MV-4-11 (cell line): ENCODE measurements at regions not wholly inside any gene's neighbourhood (a gene's known extent, or its start where the extent isn't known, plus 50 kb on each side); places are given as distances from the start of the nearest gene placed in this dataset.

Experiments
- DNase-seq: peaks from one replicate; lab custom pipeline; 2025; lab: John Stamatoyannopoulos, UW

DNA sequence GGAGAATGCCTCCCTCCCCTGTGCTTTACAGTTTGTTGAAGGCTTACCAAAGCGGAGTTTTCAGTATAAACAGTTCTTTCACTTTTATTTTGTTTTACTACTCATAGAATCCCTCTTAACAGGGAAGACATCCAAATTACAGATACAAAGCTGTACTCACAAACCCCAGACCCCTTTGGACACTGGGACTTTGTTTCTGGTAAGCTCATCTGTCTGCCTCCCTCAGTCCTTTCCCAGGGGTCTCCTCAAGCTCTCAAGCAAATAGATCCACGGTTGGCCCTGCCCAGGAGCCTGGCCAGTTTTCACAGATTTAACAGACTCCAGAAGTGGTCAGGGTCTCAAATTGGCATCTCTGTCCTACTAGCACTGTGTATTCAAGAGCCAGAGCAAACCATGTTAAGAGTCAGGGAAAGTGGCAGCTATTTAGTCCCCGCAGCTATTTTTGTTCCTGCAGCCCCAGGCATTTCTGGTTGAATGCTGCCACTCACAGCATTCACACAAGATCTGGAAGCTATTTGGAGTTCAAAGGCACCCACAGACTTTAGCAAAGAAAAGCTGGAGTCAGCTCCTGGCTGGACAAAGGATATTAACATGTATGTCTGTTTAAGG lies 54.2 kb downstream of the TMEM100 start:
- no peak for DNase-seq

DNA sequence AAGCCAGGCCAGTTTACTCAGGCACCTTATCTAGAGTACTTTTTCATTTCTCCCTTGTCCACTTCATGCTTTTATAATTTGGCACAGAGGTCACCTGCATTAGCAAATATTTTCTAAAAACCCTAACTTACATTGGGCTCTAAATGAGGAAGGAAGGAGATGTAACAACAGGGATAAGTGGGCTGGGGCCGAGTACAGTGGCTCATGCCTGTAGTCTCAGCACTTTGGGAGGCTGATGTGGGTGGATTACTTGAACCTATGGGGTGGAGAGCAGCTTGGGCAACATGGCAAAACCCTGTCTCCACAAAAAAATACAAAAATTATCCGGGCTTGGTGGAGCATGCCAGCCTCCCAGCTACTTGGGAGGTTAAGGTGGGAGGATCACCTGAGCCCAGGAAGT lies 55.9 kb downstream of the TMEM100 start:
- DNase-seq: no peak

DNA sequence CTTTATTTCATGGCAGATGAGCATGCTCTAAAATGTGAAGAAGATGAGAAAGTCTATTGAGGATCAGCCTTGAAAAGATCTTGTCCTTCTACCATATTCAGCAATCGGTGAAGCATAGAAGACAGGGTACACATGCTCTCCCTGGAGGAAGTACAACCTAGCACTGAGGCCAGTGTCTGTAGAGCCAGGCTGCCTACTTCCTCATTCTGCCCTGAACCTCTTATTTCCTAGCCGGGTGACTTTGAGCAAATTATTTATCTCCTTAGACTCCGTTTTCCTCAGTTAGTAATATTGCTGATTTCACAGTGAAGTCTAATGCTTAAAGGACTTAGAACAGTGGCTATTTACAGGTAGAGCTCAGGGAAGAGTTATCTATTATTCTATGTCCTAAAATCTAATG lies 58.4 kb downstream of the TMEM100 start:
- DNase-seq: peak; percentile 84

DNA sequence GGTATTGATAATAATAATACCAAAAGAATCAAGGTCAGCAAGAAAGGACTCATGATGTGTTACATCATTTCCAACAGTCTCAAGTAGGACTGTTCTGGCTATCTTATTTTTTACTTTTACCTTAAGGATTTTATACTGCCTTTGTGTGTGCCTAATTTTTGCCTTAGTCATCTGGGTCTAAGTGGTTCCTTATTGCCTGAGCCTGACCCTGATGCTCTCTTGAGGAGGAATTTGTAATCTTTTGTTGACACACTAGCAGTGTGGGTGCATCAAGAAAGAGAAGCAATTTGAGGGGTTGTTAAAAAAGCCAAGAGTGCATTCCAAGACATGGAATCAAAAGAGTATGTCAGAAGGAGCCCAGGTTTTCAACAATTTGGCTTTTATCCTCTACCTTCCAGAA lies 59.3 kb downstream of the TMEM100 start:
- peak; percentile 7 for DNase-seq

DNA sequence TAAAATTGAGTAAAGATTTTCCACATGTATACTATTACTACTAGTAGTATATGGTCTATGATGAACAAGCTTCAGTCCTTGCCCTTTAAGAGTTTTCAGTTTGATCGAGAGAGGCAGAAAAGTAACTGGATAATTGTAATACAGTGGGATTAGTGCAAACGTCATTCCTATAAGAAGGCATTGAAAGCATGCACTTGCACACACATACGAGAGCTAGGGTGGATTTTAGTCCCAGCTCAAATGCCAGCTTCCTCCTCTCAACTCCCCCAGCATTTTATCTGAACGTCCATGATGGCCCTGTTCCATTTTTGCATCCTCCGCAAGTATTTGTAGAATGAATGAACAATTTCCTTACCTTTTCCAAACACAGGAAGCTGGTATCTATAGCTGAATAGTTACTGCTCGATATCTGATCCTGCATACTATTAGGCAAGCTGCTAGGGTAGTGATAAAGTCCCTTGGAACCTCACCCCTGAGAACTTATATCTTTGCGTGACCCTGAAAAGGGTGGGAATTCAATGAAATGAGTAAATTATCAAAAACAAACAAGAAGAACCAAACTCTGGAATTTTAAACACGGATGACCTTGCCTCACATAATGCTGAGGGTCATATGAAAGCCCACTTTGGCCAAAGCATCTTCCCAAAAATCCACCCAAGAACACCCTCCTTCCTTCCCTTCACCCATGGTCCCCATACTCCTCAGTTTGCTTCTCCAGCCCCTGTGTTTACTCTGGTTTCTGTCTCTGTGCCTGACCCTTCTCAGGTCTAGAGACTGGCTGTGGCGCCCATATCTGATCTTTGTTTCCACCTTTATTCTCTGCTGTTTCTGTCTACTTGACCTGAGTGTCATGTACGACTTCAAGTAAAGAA lies 60.5 kb downstream of the TMEM100 start:
- DNase-seq: no peak

DNA sequence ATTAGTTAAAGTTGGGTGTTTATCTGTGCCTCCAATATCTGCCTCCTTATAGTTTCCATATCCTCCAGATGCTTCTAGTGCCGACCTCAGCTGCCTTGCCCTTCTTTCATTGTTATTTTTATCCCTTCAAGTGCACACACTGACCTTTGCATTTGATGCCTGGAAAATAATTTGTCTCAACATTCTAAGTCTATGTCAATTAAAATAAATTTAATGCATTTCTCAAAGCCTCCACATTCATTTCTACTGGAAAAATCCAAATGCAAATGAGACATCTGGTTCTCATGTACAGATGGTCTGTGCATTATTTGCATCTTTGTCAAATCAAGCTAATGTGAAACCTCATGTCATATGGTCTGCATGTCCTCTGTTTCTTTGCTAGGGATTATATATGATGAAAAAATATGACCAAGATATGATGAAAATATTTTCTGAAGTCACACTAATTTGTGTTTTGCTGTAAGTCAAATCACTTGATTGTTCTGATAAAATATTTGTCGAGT lies 61.4 kb downstream of the TMEM100 start:
- DNase-seq: no peak

DNA sequence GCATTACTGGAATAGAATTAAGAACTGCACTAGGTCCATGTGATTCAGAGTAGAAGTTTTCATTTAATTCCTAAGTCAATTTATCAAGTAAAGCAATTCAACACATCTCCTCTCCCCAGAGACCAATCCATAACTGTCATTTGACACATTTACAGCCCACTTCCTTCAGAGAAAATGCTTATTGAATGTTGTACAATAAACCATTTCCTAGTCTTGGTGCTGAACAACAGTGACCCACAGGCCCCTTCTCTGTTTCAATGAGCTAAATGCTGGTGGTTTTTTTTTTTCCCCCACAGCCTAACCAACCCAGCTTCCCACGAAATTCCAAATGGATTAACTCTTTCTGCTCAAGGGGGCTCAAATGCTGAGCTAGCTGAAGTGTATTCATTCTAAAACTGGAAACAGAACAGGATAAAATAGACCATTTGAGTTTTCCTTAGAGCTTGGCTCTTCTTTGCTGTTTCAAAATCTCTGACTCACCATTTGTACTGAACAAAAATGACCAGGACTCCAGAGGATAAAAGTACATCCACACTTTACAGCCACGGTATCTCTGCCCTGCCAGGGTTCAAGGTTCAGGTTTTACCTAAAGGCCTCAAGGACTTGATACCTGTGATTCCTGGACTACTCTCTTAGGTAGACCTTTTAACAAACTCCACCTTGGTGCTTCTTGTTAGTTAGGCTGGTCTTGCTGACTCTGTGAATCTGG lies 62.3 kb downstream of the TMEM100 start:
- DNase-seq: peak; percentile 45

DNA sequence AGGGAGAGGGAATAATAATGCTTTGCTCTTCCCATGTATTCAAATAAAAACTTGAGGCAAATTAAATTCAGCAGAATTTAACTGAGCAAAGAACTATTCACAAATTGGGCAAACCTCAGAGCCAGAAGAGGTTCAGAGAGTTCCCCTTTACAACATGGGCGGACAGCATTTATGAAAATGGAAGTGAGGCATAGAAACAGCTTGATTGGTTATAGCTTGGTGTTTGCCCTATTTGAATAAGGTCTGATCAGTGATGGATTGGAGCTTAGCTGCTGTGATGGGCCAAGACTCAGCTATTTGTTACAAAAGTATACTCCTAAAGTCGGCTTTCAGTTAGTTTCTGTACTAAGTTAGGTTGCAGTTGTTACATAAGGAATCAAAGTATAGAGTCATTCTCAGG lies 63.0 kb downstream of the TMEM100 start:
- DNase-seq: peak; percentile 23

DNA sequence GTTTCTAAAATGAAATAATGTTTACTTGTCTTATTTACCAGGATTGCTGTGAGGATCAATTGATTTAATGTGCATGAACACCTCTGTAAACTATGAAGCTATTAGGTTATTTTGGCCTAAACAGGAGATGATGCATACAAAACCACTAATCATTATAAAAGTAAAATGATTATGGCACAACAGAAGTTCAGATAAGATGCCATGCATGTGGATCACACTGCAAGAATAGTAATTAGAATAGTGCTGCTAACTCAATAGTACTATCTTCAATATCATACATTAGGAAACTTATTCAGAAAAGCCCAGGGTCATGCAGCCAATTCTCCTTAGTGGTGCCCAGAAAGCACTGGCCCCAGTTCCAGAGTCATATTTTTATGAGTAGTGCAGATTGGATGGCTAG lies 66.9 kb downstream of the TMEM100 start:
- DNase-seq: no peak

DNA sequence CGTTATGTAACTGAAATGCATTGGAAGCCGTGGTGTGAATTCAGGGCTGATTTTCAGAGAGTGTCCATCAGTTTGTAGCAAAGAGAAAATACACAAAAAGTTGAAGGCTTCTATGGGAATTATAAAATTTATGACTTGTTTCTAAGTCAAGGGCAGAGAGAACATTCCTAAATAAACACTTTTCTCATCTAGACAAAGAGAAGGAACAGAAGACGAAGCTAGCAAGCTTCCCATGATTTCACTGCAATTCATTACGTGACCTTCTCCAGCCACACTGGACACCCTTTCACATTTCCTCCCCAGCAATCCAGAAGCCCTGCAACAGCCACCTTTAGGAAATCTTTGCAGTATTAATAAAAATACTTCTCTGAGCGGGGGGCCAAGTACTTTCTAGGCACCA lies 67.8 kb downstream of the TMEM100 start:
- DNase-seq: no peak

DNA sequence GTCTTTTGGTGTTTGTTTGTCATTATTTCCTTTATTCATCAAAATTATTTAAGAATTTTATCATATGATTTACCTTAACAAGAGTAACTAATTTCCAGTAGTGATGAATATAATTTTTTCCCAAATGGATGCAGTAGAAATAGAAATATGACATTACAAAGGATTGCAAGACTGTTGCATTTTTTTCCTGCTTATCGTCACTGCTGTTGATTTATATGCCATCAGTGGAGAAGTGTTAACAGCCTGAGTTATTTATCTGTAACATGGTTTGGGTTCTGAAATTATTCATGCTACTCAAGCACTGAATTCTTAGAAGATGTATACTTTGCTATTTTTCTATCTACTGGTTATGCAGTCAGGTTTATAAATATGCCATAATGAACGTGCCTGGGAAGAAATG lies 68.6 kb downstream of the TMEM100 start:
- DNase-seq: no peak

DNA sequence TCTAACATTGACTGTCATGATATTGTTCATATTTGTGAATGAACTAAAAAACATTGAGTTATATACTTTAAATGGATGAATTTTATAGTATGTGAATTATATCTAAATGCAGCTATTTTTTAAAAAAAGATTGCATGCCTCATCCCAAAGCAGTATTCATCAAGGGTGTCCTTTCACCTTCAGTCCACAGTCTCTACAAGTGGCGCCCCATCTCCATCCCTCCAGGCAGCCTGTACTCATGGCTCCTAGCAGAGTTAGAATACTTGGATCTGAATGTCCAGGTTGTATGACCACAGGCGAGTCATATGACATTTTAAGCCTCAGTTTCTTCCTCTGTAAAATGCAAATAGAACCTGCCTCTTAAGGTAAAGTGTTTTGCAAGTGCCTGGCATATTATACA lies 69.8 kb downstream of the TMEM100 start:
- no peak for DNase-seq

DNA sequence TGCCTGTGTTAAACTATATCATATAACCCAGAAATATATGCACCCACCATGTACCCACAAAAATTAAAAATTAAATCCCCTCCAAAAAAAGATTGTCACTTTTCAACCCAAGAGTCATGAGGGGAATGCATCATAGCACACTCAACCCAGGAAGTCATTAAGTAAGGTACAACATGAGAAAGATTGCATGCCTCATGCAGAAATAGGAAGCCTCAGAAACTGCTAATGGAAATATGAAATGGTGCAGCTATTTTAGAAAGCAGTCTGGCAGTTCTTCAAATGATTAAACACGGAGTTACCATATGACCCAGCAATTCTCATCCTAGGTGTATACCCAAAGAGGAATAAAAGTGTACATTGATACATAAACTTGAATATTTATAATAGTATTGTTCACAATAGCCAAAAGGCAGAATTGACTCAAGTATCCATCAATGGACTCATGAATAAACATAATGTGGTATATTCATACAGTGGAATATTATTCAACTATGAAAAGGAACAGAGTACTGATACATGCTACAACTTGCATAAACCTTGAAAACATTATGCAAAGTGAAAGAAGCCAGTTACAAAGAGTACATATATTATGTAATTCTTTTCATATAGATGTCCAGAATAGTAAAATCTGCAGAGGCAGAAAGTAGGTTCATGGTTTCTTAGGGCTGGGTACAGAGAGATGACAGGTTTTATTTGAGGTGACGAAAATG lies 70.4 kb downstream of the TMEM100 start:
- no peak for DNase-seq

DNA sequence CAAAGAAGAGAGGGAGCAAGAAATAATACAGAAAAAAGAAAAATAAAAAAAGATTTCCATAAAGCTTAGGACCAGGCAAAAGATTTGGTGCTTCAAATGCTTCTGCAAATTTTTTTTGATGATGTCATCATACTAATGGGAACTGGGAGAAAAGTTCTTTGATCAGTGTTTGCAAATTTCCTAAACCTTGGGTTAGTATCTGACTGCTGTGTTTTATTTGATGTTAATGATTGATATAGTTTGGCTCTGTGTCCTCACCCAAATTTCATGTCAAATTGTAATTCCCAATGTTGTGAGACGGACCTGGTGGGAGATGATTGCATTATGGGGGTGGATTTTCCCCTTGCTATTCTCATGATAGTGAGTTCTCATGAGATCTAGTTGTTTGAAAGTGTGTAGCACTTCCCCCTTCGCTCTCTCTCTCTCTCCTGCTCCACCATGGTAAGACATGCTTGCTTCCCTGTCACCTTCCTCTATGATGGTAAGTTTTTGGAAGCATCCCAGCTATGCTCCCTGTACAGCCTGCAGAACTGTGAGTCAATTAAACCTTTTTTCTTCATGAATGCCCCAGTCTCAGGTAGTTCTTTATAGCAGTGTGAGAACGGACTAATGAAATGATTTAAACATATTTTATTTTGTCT lies 72.6 kb downstream of the TMEM100 start:
- DNase-seq: peak; percentile 1

DNA sequence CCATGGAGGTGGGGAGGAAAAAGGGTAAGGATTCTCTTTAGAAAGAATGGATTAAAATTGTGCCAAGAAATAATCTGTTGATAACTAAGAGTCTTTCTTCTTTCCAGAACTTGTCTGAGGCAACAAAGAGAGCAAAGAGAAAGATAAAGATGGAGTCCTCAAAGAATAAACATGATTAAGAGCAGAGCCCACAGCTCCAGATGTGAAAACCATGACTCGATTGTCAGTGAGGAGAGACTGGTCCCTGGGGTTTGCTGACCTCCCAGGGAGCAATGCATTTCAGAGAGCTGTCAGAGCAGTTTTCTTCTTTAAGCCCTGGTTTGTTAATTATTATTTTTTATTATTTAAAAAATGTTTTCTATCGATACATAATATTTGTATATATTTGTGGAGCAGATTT lies 74.6 kb downstream of the TMEM100 start:
- no peak for DNase-seq

DNA sequence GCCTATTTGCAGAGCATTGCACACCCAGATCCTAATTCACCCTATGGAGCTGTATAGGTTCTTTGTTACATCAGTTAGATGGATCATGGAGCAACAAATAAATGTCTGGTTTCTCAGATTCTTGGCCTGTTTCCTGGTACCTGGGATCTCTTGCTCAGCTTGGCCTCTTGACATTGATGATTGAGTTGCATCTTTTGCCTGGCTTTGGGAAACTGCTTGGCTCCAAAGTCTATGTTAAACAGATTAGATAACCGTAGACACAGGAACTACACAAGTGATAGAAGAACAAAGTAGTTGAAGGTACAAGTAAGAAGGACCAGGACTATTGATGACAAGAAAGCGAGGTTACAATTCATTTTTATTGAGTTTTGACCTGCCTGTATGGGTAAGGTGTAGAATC lies 77.3 kb downstream of the TMEM100 start:
- no peak for DNase-seq

DNA sequence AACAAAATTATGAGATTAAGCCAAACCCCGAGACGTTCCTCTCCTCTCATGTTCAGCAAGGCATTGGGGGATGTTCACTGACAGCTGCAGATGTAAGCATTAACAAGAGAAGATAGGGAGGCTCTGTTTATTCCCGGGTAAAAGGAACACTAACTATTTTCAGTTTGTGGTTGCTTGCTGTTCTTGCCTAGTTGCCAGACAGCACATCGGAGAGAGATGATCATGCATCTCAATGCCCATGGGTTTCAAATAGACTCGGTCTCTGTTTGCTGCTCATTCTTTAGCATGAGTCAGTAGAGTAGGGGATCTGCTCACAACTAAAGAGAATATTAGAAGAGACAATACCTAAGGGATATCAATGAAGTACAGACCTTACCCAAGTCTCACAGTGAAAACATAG lies 78.3 kb downstream of the TMEM100 start:
- DNase-seq: no peak

DNA sequence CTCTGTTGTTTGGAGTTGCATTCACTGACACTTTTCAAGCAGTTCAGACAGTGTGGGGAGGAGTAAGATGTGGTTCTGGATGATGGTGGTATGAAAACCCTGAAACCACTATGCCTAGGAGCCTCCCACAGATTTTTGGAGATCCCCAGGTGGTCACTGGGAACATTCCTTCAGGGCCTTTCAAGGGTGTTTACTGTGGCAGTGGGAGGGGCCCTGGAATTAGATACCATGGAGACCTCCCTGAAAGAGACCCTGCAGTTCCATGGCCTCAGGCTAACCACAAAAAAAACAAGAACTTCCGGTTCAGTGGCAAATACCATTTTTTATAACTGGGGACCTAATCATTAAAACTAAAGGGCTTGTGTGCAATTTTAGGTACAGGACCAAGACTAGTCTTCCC lies 79.9 kb downstream of the TMEM100 start:
- no peak for DNase-seq

DNA sequence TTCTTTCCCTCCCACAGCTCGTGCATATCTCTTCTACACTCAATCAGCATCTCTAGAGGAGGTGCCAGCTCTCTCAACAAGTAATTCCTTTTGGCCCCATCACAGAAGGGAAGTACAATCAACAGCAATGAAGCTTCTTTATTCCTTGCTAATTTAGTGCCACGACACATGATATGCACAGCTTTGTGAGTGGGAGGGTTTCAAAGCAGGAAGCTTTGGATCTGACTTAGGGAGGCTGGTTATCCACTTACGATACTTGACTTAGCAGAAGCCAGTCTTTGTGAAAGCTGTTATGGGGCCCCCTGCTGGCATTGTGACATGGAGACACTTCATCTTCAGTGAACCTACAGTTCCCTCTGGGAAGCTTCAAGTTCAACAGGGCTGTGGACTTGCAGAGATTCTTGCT lies 81.0 kb downstream of the TMEM100 start:
- peak; percentile 73 for DNase-seq

DNA sequence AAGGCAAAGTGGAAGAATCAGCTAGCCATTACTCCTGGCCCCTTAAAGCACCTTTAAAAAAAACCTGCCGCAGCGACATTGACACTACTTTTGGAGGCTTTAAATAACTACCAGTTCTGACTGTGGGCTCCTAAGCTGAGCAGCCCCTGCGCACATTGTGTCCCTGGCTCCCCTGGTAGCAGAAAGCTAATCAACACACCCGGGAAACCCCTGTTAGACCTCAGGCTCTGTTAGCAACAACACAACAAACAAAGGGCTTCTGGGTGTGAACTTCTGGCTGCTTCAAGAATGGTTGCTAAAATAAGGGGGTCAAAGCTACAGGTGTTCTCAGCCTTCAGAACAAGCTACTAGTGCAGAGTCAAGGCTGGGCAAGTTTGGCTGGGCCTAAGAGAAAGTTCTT lies 83.6 kb downstream of the TMEM100 start:
- no peak for DNase-seq

DNA sequence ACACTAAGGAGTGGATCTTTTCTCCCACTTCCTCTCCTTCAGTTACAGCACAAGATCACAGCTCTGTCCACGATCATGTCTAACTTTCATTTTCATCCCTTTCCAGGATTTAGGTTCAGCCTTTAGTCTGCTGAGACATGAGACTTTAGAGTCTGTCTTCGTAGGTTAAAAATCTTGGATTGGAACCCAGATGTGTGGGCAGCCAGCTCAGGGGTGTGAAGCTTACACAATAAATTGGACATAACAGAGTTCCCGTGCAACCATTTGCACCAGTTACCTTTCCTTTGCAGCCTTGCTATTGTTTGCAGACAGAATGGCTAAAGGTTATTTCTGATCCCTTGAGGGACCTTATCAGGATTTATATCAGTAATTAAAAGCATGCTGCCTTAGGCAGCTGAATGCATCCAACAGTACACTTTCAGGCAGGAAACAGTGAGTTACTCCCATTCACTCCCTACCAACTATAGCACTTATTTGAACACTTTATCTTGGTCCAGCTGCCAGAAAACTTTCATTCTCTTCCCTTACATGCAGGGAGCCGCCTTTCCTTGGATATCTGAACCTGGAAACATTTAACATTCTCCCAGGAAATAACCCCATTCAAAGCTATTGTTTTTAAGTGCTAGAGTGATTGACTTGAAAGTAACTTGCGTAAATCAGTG lies 87.3 kb downstream of the TMEM100 start:
- peak; percentile 32 for DNase-seq
